HG02852 (cell line): ENCODE measurements at regions not wholly inside any gene's neighbourhood (a gene's known extent, or its start where the extent isn't known, plus 50 kb on each side); places are given as distances from the start of the nearest gene placed in this dataset.
"Not testable (repeated sequence)": the region's sequence is repeated elsewhere in the genome, so short reads cannot be mapped to it uniquely, and the experiment has no call there.

Experiments used
- ATAC-seq: cut with Tn5 transposase; IDR thresholded peaks from one replicate; pipeline ENCODE4 v1.9.1; 2021; ENCODE audit warnings: mild to moderate bottlenecking, moderate library complexity; ENCODE audit not compliant: unreplicated experiment

DNA sequence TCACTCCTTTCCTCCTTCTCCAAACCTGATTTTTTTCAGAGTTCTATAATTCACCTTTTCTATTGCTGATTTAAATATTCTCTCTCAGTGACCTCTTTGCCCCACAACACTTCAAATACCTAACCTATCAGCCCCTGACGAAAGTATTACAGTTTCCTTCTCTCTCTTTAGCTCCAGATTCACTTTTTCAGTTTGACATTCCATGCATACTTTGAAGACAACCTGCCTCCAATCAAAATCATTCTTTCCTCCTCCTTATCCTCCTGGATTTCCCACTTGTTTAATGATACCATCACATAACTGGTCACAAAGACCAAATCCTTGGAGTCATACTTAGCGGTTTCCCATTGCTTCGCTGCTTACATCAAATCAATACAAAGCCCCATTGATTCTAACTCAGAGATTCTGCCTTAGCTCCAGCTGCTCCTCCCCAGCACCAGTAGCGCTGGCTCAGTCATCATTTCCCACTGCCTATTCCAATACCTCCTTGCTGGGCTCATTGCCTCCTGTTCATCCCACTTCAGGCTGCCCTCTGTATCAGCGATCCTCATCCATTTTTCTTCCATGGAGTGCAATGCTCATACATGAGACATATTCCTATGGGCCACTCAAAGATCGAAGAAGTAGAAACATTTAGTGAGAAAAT lies 240.1 kb downstream of the ZNF92 start:
- not testable (repeated sequence) for ATAC-seq

DNA sequence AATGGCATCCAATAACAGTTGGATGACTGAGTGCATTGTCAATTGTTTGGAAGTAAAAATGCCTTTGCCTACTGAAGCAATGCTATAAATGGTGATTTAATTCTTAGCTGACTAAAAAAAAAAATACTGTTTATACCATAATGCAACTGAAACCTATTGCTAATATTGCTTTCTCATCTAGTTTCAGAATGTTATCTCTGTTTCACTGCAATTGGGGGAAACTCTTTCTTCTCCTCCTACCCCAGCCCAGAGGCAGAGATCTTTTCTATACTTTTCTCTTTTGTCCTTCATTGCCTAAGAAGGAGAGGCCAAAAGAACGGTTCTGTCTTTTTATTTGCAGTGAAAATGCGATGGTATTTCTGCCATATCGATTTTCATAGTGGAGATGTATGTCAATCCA lies 242.5 kb downstream of the ZNF92 start:
- ATAC-seq = not testable (repeated sequence)

DNA sequence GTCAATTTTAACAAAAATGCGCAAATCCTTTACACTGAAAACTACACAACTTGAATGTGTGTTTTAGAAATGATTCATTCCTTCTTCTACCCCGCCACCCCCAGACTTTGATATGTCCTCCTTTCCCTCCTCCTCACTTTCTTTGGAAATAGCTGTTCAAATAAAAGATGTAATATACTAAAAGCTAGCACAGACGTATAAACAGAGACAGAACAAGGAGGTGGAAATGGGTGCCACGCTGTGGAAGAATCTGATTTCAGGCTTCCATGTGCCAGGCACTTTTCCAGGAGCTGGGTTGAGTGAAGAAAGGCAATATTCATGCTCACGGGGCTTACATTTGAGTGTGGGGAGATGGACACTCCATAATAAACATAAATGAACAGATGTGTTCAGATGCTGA lies 246.6 kb downstream of the ZNF92 start:
- ATAC-seq = not testable (repeated sequence)

DNA sequence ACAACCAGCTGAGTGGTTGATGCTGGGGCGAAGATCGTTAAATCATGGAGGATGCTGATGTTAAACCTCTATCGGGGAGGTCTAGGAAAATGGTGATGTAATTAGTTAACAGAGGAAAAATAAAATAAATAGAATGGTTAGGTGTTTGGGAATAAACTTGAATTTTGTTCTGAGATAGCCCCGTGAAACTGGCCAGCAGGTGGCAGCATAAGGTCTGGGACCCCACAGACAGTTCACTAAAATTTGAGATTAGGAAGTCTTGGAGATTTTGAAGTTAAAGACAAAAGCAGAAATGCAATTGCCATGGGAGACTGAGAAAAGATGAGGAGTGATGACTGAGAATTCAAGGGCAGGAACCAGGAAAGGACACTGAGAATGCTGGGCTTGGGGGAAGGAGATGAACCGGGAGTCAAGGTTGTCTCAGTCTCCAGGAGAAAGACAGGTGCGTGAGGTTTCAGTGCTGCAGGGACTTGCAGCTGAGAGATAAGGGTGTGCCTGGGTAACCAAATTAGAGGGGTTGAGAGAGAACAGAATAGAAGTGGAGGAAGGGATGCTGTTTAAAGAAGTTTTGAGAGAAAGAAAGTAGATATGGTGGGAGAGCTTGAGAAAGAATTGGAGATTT lies 248.0 kb downstream of the ZNF92 start:
- ATAC-seq = not testable (repeated sequence)

DNA sequence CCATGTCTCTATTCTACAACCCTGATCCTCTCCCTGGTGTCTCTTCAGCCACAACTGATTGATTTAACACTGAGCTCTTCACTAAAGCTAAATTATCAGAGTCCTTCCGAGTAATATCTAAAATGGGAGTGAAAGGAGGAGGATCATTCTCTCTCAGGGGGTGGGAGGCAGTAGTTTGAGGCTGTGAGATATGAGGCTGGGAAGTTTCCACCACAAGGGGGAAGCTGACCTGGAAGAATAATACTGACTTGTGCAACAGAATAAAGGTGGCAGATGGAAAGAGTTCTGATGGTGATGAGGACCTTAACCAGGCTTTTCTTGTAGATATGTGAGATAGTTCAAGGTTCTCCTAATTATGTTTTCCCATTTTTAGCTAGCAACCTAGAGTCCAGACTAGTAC lies 241.6 kb upstream of the VKORC1L1 start:
- ATAC-seq = not testable (repeated sequence)

DNA sequence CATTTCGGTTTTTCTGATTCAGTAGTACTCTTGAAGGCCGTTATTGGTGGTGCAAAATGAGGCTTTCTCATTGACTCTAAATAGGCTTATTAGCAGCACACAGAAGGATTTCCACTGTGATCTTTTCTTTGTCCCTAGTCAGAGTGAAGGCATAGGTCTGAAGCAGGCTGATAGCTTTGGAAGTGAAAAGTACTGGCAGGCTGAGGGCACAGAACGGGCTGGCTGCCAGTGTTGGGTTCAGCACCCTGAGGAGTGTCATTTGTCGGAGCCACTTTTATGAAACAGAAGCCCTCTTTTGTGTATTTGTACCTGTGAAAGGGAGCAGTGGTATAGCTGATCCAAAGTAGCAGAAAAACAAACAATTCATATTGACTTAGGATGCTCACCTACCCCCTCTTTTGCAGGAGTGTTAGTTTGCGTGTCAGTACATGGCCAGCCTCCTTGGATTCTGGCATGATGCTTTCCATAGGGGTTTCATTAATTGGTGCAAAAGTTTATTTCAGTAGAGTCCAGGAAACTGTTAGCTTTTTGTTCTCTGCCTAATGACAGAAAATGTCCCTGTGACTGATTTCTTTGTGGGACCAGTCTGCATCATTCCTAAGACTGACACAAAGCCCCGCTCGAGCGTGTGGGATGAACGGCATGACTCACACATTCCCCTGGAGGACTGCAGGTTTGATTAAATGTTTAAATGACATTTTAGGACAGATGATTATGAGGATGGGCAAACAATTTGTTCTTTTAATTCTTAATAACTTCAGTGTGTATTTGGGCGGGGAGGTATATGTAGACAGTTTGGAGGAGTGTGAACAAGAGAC lies 239.1 kb upstream of the VKORC1L1 start:
- not testable (repeated sequence) for ATAC-seq

DNA sequence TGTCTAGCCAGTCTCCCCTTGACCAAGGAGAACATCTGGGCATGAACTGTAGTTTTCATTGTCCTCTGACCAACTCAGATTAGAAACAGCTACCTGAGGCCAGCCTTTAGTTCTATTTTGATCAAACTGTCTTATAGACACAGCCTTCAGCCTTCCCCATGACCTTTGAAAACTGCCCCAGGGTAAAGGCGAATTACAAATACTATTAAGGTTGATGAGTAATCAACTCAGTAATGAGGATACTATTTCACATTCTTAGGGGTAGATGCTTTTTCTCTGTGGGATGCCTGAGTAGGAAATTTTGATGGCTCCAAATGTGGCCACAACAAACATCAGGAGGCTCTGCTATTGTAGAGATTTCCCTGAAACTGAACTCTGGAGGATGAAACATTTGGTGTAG lies 234.0 kb upstream of the VKORC1L1 start:
- not testable (repeated sequence) for ATAC-seq

DNA sequence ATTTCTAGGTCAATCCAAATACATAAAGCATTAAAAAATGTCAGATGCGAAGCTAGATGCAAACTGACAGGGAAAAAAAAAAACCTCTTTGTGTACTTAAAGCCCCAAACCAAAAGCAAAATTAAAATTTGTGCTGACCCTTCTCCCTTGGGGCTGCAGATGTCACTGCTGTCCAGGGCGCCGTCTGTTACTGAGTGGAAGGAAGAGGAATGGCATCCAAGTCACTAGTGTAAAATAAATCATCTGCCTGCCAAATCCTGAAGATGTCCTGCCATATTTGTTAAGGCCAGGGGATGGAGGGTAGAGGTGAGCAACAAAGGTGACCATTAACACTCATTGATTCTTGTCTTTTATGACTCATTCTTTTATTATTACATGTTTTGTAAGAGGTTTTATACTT lies 233.2 kb upstream of the VKORC1L1 start:
- ATAC-seq = not testable (repeated sequence)

DNA sequence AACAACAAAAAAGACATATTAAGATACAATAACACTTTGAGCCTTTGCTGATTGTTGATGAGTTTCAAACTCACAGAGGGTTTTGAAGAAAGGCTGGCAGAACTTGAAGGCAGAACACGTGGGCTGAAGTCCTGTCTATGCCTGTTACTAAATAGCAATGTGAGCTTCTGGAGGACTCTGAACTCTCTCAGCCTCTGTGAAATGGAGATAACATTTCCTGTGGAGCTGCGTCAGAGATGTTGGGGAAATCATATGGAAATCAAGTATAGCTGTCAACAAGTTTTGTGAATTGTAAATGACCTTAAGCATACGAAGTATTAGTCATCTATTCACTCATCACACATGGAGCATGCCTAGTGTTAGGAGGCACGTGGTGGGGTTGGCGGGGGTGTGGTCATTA lies 229.4 kb upstream of the VKORC1L1 start:
- ATAC-seq = not testable (repeated sequence)

DNA sequence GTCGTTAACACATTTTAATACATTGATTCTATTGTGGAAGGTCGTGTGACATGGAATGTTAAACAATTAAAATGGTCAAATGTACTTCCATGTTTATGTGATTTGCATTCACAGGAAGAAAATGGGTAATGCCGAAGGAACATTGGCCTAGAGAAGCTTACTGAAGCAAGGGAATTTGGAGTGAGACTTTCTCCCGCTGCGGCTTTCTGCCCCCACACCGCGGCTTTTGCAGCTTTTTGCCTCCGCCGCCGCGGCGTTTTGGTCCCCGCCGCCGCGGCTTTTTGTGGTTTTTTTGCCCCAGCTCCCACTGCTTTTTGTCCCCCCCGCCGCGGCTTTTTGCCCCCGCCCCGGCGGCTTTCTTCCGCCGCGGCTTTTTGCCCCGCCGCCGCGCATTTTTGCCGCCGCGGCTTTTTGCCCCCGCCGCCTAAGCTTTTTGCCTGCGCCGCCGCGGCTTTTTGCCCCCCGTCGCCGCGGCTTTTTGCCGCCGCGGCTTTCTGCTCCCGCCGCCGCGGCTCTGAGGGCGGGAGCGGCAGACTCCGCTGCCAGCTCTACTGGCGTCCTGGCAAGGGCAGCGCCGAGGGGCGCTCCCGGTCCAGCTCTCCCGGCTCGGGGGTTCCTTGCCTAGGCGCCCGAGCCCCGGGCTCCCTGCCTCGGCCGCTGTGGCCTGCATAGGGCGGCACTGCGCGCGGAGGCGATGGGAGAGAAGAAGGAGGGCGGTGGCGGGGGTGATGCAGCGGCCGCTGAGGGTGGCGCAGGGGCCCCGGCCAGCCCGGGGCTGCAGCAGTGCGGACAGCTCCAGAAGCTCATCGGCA lies 225.5 kb upstream of the VKORC1L1 start:
- not testable (repeated sequence) for ATAC-seq

DNA sequence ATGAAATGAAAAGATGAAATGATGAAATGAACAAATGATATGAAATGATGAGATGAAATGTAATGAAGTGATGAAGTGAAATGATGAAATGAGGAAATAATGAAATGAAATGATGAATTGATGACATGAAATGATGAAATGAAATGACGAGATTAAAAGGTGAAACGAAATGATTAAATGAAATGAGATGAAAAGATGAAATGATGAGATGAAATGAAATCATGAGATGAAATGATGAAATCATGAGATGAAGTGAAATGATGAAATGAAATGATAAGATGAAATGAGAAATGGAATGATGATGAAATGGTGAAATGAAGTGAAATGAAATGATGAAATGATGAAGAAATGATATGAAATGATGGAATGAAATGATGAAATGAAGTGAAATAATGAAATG lies 221.7 kb upstream of the VKORC1L1 start:
- ATAC-seq = not testable (repeated sequence)

DNA sequence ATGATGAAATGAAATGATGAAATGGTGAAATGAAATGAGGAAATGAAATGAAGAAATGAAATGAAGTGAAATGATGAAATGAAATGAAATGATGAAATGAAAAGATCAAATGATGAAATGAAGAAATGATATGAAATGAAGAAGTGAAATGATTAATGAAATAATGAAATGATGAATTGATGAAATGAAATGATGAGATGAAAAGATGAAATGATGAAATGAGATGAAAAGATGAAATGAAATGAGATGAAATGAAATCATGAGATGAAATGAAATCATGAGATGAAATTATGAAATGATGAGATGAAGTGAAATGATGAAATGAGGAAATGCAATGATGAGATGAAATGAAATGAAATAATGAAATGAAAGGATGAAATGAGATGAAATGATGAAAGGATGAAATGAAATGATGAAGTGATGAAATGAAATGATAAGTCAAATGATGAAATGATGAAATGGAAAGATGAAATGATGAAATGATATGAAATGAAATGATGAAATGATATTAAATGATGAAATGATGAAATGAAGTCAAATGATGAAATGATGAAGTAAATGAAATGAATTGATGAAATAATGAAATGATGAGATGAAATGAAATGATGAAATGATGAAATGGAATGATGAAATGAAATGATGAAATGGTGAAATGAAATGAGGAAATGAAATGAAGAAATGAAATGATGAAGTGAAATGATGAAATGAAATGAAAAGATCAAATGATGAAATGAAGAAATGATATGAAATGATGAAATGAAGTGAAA lies 220.9 kb upstream of the VKORC1L1 start:
- ATAC-seq = not testable (repeated sequence)

DNA sequence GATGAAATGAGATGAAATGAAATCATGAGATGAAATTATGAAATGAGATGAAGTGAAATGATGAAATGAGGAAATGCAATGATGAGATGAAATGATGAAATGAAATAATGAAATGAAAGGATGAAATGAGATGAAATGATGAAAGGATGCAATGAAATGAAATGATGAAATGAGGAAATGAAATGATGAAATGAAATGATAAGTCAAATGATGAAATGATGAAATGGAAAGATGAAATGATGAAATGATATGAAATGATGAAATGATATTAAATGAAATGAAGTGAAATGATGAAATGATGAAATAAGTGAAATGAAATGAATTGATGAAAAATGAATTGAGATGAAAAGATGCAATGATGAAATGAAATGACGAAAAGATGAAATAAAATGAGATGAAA lies 220.2 kb upstream of the VKORC1L1 start:
- ATAC-seq = not testable (repeated sequence)

DNA sequence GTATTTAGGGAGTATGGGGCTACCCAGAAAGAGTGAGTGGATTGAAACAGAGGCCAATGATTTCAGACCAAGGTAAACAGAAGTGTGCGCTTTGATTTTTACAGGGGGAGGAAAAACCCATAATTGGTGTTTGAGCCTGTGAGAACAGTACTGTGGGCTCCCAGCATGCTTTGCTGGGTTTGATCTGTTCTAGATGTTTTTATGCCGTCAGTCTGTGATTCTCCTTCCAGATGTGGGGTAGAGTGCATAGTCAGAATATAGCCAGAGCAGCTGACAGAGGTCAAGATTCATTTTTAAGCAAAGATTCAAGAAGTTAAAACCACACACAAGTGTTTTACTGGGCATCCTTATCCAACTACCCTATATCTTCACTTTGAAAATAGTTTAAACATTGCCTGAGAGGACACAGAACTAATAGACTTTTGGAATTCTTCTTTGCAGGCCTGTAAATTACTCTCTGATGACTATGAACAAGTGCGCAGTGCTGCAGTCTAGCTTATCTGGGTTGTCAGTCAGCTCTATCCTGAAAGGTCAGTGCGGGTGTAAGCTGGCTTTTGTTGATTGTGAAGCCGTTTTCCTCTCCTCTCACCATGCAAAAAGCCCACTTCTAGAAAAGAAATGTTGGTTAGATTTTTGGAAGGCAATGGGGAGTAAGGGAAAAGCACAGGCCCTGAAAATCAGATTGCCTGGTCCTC lies 216.2 kb upstream of the VKORC1L1 start:
- not testable (repeated sequence) for ATAC-seq

DNA sequence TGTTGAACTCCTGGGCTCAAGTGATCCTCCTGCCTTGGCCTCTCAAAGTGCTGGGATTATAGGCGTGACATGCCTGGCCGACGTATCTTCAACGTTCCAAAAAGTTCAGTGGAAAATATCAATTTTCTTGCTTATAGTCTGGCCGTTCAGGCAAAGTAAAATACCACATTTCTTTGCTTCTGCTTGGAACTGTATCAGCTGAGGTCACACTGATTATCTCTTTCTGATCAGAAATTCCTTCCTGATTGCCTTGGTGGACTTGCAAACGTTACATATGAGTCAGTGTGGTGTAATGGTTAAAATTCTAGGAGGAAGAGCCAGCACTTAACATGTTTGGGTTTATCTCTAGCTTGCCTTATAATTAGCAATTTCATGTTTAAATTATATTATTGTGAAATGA lies 189.5 kb upstream of the VKORC1L1 start:
- not testable (repeated sequence) for ATAC-seq

DNA sequence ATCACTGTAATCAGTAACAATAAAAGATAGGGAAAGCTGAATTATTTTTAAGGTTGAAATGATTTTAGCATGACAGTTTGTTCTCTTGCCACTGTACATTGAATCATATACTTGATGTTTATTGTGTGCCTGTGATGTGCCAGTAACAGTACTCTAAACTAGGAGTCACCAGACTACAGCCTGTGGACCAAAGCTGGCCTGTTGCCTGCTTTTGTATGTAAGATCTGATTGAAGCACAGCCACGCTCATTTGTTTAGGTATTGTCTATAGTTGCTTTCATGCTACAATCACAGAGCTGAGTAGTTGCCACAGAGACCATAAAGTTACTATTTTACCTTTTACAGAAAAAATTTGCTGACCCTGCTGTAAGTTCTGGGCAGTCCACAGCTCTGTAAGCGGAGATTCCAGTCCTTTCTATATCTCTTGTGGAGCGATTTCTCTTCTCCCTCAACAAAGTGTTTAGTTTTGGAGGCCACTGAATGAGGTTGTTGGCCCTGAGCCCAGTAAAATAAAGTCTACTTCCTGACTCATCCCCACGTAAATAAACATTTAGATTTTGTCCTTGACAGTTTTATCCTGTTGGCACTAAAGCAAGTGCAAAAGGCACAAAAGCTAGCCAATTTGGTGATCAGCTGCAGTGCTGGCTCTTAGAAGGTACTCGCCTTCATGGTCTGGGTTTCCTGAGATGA lies 173.7 kb upstream of the VKORC1L1 start:
- not testable (repeated sequence) for ATAC-seq

DNA sequence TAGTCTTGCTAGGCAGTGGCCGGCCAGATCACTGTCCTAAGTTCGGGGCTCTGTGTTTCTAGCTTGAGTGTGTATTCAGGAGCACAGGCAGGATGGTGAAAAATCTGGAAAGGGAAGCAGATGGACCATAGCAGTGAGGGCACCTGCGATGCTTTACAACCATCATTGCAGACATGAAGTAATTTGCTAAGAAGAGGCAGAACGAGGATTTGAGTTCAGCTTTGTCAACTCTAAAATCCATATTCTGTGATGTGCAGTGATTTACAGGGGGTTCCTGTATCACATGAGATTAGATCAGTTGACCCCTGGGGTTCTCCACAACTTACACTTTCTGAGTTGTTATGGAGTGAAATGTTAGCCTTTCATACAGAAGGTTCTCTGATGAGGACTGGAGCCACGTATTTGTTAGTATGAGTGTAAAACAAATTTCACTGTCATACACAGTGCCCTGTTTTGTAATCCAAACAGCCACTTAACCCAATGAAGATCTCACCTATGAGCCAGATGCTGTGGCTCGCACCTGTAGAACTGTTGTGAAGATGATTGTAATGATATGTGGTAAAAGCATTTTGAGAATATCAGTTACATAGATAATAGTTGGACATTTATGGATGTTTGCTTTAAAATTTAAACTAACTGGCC lies 173.0 kb upstream of the VKORC1L1 start:
- ATAC-seq = not testable (repeated sequence)

DNA sequence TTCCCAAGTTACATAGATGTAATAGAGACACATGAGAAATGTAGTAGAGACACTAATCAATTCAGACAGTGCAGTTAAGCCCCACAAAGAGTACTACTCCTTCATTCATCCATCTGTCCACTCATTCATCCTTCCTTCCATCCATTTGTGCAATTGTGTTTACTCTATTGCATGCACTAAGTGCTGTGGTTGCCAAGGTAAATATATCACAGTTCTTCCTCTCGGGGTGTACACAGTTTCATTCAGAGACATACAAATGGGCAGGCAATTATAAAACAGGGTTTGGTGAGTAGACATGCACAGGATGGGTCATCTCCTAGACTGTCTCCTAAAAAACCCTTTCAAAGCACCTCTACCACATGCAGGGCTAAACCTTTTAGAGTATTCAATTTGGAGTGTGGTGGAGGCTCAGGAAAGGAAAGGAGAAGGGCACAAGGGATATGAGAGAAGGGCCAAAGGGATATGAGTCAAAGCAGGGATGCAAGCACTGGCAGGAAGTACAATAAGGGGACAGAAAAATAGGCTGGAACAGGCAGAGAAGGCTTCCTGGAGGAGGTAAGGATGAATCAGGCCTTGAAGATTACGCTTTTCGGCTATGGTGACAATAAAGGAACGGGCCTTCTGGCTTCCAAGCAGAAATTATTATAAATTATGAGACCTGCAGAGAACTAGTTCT lies 153.6 kb upstream of the VKORC1L1 start:
- ATAC-seq = not testable (repeated sequence)
